ENCODE measurements at regions not wholly inside any gene's neighbourhood (a gene's known extent, or its start where the extent isn't known, plus 50 kb on each side); places are given as distances from the start of the nearest gene placed in this dataset.
"Not testable (repeated sequence)": the region's sequence is repeated elsewhere in the genome, so short reads cannot be mapped to it uniquely, and the experiment has no call there.

DNA sequence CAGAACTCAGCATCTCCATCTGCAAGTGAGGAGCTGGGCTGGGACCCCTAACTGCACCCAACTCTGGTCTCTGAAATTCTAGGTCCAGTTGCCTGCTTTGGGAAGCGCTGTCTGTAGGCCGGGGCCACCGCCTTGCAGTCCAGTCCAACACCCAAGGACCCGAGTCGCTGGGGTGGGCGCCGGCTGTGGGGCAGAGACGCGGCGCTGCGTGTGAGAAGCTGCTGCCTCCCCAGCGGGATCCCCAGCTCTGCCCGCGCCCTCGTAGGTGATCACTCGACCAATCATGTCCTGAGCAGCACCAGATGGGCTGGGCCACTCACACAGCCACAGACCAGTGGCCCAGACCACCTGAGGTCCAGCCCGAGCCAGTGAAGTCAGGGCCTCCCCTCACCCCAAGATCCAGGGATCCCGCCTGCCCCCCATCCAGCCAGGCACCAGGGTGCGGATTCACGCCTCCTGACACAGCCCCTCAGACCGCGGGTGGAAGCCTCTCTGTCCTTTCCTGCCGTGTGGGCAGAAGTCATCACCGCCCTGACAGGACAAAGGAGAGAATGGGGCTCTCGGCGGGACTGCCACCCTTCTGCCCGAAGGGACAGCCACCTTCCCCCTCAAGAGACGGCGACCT lies 67.4 kb upstream of the ADGRA1 start:
- no peak for DNase-seq

DNA sequence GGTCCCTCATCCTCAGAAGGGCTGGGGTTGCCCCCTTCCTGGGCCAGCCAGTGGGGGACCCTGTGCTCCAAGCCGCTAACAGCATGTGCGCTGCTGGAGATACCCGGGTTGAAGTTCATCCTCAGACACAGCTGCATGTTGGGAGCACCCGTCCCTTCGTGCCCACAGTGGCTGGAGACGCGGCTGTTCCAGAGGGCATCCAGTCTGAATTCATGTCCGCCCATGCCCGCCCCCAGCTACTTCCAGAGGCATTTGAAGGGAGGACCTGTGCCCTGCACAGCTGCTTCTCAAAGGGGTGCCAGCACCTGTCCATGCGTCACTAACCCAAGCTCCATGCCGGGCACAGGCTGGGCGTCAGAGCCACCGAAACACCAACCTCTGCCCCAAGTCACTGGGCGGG lies 68.1 kb upstream of the ADGRA1 start:
- DNase-seq = no peak

DNA sequence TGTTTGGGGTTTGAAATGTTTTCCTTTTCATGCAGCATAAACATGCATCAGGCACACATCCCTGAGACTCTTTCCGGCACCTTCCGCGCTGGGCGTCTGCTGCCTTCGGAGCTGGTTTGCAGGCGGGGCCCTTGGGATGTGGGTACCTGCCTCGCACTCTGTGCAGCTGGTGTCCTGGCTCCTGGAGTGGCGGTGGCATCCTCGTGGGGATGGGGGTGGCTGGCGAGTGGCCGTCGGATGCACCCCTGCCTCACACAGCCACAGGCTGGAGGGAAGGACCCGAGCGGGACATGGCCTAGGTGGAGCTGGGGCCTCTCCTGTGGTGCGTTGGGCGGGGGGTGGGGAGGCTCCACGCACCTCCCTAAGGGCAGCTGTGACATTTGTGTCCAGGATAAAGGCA lies 68.5 kb upstream of the ADGRA1 start:
- no peak for DNase-seq

DNA sequence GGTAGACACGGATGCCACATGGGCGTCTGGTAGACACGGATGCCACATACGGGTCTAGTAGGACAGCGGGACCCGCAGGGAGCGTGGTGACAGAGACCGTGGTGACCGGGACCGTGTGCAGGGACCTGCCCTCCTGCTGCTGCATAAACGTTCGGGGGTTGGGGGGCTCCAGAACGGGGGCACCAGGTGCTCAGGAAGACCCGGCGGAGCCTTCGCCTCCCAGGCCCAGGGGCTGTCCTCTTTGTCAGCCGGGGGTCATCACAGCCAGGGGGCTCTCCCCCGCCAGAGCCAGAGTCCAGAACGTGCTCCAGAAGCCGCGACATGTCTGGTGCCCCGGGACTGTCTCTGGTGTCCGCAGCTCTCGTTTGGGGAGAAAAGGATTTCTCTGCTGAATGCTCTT lies 69.2 kb upstream of the ADGRA1 start:
- DNase-seq = no peak

DNA sequence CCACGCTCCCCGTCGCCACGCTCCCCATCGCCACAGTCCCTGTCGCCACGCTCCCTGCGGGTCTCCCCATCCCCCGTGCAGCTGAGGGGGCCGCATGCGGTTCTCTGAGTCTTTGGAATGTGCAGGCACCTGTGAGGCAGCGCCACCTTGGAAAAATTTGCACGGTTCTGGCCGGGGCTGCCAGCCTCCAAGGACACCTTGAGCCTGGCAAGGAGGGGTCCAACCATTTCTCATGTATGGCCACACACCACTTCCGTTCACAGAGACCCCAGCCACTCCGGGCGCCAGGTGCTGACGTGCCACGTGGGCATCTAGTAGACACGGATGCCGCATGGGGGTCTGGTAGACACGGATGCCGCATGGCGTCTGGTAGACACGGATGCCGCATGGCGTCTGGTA lies 70.5 kb upstream of the ADGRA1 start:
- no peak for DNase-seq

DNA sequence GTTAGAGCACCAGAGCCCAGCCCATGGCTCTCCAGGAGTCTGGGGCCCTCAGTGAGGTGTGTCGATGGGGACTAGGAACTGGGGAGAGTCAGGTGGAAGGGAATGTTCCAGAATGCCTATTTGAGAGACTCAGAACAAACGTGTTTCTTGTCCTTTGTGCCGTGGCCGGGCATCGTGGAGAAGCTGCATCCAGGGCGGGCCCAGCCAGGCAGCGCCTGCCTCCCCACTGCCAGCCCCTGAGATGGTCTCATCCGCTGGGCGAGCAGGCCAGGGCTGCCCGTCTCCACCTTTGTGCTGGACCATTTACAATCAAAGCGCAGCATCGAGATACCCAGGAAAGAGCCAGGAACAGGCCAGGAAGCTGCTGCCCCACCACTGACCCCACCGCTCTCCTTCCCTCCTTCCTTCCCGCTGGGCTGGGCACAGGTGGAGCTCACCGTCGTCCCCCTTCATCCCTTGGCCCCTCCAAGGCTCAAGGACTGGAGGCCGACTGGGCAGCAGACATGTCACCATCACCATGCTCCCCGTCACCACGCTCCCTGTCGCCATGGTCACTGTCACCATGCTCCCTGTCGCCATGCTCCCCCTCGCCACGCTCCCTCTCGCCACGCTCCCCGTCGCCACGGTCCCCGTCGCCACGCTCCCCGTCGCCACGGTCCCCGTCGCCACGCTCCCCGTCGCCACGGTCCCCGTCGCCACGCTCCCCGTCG lies 71.1 kb upstream of the ADGRA1 start:
- no peak for DNase-seq

DNA sequence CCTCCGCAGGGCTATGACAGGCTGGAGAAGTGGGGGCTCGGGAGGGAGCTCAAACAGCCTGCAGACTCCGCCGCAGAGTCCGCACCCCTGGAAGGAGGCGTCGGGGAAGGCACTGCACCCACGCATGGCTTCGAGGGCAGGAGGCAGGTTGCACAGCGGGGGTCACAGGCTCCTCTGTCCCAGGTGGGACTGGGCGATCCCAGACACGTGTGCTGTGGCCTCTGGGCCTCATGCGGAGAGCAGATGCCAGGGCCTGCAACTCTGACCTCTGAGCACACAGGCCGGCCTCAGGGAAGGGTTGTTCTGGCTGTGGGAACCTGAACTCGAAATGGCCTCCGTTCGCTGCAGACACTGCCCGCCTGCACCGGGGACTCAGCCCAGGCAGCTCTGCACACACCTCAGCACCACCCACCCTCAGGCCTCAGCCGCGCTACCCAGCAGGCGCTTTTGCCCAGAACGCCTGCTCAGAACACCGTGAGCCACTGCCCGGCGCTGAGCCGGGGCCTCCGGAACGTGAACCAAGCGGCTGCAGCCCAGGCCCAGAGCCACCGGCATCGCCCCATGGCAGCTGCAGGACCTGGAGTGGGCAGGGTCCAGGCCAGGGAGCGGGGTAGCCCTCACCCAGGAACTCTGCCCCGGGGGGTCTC lies 71.8 kb upstream of the ADGRA1 start:
- no peak for DNase-seq

DNA sequence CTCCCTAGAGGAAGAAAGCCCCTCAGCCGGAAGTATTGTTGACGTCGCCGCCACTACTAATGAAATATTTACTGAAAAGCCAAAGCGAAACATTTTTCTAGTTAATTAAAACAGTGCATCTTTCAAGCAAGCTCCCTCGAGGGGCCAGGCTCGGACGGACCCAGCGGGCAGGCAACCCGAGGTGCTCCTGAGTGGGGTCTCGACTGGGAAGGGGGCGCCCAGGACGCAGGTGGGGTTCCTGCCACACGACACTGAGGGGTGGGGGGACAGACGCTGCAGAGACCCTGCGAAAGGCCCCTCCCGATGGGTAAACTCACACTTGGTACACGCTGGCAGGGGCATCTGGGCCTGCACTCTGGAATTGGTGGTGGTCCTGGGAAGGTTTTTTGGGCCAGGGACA lies 72.4 kb upstream of the ADGRA1 start:
- no peak for DNase-seq

DNA sequence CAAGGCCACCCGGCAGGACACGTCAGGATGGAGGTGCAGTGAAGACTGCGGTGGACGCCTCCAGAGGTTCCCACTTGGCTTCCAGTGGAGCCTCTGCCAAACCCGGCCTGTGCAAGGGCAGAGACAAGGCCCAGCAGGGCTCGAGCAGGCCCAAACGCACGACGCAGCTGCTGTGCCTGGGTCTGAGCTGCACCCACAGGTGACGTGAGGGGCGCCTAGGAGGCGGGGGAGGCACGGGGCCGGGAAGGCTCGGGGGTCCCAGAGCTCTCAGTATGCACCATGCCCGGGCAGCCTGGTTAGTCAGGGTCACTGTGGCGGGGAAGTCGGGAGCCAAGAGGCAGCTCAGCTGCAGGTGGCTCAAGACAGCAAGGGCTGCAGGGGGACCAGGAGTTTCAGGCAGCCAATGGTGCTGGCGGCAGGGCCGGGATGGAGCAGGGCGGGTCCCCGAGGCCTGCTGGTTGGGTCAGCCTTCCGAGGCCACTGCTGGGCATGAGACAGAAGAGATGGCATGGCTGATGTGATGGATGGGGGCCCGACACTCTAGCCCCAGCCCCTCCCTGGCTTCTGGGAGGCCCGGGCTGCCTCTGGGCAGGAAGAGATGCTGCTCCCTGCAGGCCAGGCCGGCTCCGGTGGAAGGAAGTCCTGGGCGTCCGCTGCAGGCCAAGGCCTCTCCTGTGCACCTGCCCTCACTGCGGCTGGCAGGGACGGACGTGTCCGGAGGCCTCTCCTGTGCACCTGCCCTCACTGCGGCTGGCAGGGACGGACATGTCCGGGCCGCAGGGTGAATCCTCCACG lies 72.2 kb upstream of the CFAP46 start:
- DNase-seq = no peak

DNA sequence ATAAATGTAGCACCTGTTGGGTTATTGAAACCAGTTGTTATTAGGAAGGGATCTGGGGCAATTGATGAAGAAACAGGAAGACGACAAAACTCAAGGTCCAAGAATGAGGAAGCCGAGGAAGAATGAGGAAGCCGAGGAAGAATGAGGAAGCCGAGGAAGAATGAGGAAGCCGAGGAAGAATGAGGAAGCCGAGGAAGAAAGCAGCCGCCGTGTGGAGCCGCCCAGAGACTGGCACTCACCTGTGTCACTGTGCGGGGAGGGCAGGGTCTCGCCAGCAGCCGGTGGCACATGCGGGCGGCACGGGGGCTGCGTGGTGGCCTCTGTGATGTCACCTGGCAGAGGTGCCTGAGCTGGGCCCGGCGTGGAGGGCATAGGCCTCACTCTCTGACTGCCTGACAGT lies 71.1 kb upstream of the CFAP46 start:
- DNase-seq = no peak

DNA sequence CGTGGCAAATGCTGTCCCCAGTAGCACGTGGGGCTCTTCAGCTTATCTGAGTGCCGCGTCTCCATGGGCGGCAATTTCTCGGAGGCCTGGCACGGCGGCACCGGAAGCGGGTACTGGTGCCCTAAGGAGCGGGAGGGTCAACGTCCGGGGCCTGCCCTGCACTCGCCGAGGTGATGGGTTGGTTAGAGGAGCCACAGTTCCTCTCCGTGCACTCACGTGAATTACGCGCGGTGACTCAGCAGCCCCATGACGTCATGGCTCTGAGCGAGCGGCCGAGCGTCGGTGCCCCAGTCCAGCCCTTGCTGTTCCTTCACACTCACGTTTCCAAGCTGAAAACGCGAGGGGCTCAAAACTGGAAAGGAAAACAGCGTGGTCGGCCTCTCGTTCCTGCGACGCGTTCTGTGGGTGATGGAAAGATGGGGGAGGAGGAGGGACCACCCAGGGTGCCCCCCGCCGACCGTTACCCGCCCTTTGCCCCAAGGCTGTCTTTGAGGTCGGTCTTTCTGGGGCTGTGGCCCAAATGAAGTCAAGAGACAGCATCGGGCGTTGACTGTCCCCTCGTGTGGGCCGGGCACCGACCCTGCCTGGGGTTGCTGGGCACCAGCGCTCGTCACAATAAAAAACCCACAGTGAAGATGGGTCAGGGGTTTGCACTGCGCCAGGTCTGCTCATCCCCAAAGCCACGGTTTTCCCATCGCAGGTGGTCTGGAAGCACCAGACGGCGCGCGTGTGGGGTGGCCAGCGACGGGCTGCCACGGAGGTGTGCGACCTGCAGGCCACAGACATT lies 70.4 kb upstream of the CFAP46 start:
- no peak for DNase-seq

DNA sequence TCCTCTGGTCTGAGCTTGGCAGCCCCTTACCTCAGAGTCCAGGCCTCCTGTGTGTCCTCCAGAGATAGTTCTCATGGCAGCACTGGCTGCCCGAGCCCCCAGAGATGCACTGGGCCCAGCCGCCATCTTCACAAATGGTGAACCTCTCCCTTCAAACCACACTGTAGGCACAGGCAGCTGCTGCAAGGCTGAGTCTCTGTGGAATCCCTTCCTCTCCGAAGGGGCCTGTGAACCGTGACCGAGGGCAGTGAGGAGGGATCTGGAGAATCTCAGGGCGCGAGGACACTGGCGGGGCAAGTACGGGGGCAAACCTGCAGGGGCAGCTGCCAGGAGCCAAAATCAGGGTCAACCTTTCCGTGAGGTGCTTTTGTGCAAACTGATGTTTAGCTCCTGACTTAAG lies 69.5 kb upstream of the CFAP46 start:
- no peak for DNase-seq

DNA sequence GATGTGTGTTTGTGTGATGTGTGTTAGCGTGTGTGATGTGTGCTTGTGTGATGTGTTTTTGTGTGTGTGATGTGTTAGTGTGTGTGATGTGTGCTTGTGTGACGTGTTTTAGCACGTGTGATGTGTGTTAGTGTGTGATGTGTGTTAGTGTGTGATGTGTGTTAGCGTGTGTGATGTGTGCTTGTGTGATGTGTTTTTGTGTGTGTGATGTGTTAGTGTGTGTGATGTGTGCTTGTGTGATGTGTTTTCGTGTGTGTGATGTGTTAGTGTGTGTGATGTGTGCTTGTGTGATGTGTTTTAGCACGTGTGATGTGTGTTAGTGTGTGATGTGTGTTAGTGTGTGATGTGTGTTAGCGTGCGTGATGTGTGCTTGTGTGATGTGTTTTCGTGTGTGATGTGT lies 69.0 kb upstream of the CFAP46 start:
- not testable (repeated sequence) for DNase-seq

DNA sequence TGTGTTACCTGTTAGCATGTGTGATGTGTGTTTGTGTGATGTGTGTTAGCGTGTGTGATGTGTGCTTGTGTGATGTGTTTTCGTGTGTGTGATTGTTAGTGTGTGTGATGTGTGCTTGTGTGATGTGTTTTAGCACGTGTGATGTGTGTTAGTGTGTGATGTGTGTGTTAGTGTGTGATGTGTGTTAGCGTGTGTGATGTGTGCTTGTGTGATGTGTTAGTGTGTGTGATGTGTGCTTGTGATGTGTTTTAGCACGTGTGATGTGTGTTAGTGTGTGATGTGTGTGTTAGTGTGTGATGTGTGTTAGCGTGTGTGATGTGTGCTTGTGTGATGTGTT lies 68.4 kb upstream of the CFAP46 start:
- not testable (repeated sequence) for DNase-seq

DNA sequence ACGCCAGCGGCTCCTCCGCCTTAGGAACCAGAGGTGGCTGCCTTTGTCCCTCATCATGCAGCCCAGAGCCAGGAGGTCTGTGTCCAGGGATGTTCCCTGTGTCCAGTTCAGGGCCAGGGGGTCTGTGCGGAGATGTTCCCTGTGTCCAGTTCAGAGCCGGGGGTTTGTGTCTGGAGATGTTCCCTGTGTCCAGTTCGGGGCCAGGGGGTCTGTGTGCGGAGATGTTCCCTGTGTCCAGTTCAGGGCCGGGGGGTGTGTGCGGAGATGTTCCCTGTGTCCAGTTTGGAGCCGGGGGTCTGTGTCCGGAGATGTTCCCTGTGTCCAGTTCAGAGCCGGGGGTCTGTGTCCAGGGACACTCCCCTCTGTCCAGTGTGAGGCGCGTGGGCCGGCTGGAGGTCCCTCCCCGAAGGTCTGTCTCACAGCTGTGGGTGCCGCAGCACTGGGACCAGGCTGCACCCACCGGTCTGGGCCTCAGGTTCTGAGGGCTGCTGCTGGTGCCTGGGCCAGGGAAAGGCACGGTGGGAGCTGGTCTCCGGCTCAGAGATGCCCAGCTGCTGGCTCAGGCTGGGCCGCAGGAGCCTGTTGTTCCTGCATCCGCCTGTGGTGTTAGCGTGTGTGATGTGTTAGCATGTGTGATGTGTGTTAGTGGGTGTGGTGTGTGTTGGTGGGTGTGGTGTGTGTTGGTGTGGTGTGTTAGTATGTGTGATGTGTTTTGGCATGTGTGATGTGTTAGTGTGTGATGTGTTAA lies 67.9 kb upstream of the CFAP46 start:
- no peak for DNase-seq

DNA sequence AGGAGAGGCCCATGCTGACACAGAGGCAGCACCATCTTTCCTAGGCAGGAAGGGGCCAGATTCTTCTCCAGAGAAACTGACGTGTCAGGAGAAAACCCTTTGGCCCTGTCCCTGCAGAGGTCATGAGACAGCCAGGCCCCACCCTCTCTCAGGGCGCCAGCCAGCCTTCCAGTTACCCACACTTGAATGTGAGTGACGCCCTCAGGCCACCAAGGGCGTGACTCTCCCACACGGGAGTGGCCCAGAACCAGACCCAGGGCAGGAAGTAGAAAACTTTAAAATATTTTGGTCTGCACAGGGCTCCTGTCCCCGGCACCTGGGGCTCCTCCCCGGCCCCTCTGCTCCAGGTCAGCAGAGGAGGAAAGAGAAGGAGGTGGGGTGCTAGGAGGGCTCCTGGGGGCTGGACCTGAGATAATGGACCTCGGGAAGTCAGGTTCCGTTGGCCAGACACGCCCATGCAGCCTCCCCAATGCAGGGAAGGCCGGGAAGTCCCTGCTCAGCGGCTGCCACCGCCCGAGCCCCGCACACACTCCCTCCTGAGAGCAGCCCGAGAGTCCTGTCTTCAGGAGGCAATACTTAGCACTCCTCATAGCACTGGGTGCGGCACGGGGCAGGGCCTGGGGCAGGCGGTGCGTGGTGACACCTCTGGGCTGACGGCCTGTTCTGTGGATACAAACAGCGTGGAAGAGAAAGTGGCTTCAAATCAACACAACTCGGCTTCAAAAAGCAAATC lies 67.0 kb upstream of the CFAP46 start:
- no peak for DNase-seq

DNA sequence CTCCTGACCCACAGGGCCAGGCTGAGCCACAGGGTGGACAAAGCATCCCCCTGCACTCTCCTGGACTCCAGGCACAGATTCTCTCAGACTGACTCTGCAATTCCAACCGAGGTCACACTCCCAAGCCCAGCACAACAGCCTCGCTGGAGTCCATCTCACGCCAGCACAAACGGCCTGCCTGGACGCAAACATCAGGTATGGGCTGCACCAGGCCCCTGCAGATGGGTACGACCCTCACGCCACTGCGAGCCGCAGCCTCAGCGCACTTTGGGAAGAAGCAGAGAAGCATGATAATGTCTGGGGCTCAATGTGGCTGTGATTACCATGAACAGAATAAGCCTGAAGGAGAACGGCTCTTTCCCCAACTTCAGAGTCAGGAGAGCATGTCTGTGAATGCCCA lies 66.4 kb upstream of the CFAP46 start:
- no peak for DNase-seq

DNA sequence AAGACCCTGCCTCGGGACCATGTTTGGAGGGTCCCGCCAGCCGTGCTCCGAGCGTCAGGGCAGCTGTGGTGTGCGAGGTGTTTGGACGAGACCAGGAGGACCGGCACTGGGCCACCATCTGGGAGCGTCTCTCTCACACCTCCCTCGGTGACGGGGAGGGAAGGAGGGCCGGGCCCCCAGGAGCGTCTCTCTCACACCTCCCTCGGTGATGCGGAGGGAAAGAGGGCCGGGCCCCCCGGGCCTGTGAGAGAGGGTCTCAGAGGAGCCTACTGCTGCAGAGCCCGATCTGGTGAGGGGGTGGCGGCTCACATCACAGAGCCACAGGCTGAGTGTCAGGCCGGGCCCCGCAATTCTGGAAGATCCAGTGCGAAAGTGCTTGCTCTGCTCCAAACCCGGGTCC lies 65.8 kb upstream of the CFAP46 start:
- DNase-seq = no peak

DNA sequence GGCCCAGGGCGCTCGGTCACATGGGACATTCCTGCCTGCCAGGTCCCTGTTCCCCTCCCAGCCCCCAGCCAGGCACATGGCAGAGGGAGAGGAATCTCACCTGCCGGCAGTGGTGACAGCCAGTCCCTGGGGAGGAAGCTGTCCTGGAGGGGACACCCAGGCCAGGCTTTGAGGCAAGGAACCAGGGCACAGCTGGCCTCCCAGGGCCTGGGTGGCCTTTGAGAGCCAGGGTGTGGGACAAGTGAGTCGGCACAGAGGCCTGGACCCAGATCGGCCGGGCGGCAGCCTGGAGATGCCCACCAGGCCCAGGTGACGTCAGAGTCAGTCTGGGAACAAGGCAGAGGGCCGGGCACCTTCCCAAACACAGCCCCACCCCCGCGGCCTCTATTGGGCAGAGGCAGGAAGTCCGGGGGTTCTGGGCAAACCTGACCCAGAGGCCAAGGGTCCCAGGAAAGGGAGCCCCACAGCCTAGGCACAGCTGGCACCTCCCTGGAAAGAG lies 65.0 kb upstream of the CFAP46 start:
- no peak for DNase-seq

DNA sequence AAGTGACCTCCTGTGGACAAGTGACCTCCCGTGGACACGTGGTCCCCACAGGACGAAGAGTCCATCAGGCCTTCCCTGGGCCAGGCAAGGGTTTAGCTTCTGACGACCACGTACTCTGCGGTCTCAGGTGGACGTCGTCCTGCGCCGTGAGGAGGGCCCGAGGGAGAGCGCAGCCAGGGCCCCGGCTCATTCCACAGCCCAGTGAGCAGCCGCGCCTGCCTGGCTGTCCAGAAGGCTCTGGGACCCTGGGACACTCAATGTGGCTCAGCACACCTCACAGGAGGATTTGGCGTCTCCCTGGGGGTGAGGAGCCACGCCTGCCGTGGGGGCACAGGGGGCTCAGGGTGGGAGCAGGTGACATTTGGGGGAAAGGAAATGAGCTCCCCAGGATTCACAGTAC lies 64.4 kb upstream of the CFAP46 start:
- no peak for DNase-seq

Data from muscle of arm (tissue), 1 donor.